Suprapubic skin (tissue), 4 donors: ENCODE measurements at regions not wholly inside any gene's neighbourhood (a gene's known extent, or its start where the extent isn't known, plus 50 kb on each side); places are given as distances from the start of the nearest gene placed in this dataset.

Experiments used
- DNase-seq, 2 donors: peaks; one replicate each; pipeline ENCODE4 v3.0.0-alpha.2; 2019; ENCODE audit warnings: low spot score in 2 of 2
- H3K27ac ChIP-seq: fragments of 200-600 bp; sonication (generic); one replicate; pipeline ENCODE4 v1.5.1; 2019
- H3K27me3 ChIP-seq: fragments of 200-600 bp; sonication (generic); one replicate; pipeline ENCODE4 v1.5.1; 2019
- H3K36me3 ChIP-seq: fragments of 200-600 bp; sonication (generic); one replicate; pipeline ENCODE4 v1.5.1; 2019
- H3K4me1 ChIP-seq: fragments of 200-600 bp; sonication (generic); one replicate; pipeline ENCODE4 v1.5.1; 2019
- H3K4me3 ChIP-seq: fragments of 200-600 bp; sonication (generic); one replicate; pipeline ENCODE4 v1.5.1; 2019; ENCODE audit warnings: mild to moderate bottlenecking
- H3K9me3 ChIP-seq: fragments of 200-600 bp; sonication (generic); one replicate; pipeline ENCODE4 v1.5.1; 2019
- CTCF ChIP-seq, 2 donors: fragments of 200-600 bp in 1 of 2; fragments of 450-650 bp in 1 of 2; sonication (generic) in 1 of 2; IDR thresholded peaks; one replicate each; pipeline ENCODE4 v1.5.1; 2016 to 2019; ENCODE audit warnings: antibody characterized with exemption in 2 of 2, mild to moderate bottlenecking in 1 of 2, moderate library complexity in 1 of 2
- EP300 ChIP-seq: sonication (generic); formaldehyde crosslinking; IDR thresholded peaks from one replicate; pipeline ENCODE4 v1.6.1; 2017; ENCODE audit warnings: antibody characterized with exemption
- POLR2A ChIP-seq, 2 donors: fragments of 450-650 bp; IDR thresholded peaks; one replicate each; pipeline ENCODE4 v1.6.1; 2017; ENCODE audit warnings: antibody characterized with exemption in 2 of 2, mild to moderate bottlenecking in 2 of 2, moderate library complexity in 2 of 2
- POLR2AphosphoS5 ChIP-seq, 3 donors: sonication (generic); formaldehyde crosslinking; IDR thresholded peaks; one replicate each; pipeline ENCODE4 v1.6.1; 2017; ENCODE audit warnings: antibody characterized with exemption in 3 of 3
- WGBS: methylation state at CpG from one replicate; pipeline ENCODE4 v1.1.5; 2018; 5-methylcytosine and 5-hydroxymethylcytosine counted together

DNA sequence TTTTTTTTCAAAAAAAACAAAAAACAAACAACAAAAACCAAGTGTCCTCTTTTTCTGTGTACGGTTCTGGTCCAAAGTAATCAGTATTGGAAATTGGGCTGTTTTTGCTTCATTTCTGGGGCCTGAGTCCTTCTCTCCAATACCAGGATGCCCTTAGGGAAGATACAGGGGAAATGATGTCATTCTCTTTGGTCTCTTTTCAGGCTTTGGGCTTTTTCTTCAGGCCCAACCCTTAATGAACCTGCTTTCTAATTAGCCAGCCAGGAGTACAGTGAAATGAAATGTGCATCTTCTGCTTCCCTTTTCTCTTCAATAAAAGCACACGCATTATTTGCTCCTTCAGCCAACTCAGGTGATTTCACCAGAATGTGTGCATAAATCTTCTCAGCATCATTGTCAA, 52.6 kb upstream of the RBPJ start:
- Histone ChIP-seq H3K27ac (no peak overlapping the region), H3K9me3 (no peaks in the 10 kb centered on the region), H3K4me3 (no peak overlapping the region), H3K27me3 (no peaks in the 10 kb centered on the region), H3K4me1 (peaks cover 8% of the 10 kb centered on the region), H3K36me3 (no peaks in the 10 kb centered on the region)
- no peak for DNase-seq
- no peak for TF ChIP-seq CTCF (IDR thresholded peaks at IDR 0.05)
- 78% methylated on average over 2 of the region's 2 CpGs for WGBS

GRCh38 chr4:26269038-26269437, 51.8 kb upstream of the RBPJ start:
- TF ChIP-seq POLR2AphosphoS5 (IDR thresholded peaks at IDR 0.05): no peak
- TF ChIP-seq POLR2A (IDR thresholded peaks at IDR 0.05): no peak
- no peak for TF ChIP-seq EP300
- no peak for TF ChIP-seq CTCF (IDR thresholded peaks at IDR 0.05)
- DNase-seq: no peak
- H3K9me3 ChIP-seq: no peaks in the 10 kb centered on the region
- H3K27ac ChIP-seq: no peak overlapping the region
- H3K4me3 ChIP-seq: no peak overlapping the region
- 94% methylated on average over 4 of the region's 4 CpGs for WGBS
- H3K36me3 ChIP-seq: no peaks in the 10 kb centered on the region
- peaks cover 10% of the 10 kb centered on the region for H3K4me1 ChIP-seq
- no peaks in the 10 kb centered on the region for H3K27me3 ChIP-seq
